Esophagus mucosa (tissue), 1 donor: ENCODE measurements at regions not wholly inside any gene's neighbourhood (a gene's known extent, or its start where the extent isn't known, plus 50 kb on each side); places are given as distances from the start of the nearest gene placed in this dataset.
"Not testable (repeated sequence)": the region's sequence is repeated elsewhere in the genome, so short reads cannot be mapped to it uniquely, and the experiment has no call there.

ENCODE experiments used
- ATAC-seq: fragments of 200-7000 bp; cut with Tn5 transposase; one replicate; pipeline ENCODE4 v1.9.1; 2020
- donor health status: DM: yes; HTN: yes; CAD: no.

DNA sequence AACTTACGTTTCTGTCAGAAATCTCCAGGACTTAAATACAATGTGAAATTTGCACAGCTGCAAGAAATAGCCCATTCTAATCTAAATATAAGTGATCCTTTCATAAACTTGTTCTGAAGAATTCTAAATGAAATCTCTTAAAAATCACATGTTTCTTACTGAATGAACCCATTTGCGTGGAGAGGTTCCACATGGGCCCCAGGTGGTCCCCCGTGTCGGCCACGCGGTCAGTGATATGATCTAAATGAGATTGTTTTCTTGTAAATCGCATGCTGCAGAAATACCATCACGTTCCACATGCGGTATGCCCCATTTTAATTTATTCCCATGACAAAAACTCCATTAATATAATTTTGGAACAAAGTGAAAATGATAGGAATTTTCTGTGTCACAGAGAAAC, 818.9 kb upstream of the SLC35B3 start:
- no peak for ATAC-seq

DNA sequence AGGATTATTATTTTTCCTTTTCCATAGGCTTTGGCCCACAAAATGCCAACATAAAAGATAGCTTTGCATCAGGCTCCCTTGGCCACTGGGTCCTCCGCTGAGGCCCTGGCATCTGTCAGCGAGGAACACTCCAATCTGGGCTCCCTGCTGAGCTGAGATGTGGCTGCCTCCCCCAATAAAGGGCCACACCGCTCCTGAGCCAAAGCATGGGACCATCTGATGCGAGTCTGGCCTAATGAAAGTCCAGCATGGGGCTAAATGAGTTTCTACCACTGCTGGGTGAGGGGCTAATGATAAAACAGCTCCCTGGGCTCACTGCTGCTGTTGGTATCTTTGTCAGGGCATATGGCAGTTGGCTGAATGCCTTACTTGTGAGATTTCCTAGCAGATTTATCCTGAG, 817.5 kb upstream of the SLC35B3 start:
- no peak for ATAC-seq

DNA sequence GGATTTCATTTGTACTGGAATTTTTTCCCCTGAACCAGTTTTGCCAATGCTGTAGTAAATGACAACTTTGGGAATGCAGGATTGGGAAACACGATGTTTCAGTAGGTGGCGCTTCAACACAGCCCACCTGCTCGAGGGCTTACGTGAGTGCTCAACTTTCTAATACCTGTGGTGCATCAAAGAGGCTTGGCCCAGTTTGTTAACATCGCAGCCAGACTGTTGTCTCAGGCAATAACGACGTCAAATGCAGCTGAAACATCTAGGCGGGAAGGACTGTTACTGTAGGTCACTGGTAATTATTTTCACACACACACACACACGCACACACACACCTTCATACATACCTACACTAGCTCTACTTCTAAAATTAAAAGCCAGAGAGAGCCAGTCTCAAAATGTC, 815.5 kb upstream of the SLC35B3 start:
- peak; percentile 63 for ATAC-seq

DNA sequence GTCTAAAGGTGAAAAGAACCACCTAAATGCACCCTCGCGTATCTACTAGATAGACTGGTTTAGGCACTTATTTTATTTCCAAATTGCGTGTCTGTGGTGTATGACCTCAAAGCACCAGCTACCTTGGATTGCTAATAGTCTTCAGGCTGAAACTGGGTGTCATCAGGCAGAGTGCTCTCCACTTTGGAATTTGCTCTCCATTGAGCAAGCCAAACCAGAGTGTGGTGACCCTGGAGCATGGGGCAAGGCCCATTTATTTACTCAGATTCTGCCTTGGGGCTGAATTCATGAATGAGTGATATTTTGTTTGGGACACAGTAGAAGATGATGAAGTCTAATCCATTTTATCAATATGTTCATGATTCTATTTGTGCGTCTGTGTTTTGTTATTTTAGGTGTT, 812.8 kb upstream of the SLC35B3 start:
- ATAC-seq = peak; percentile 42

DNA sequence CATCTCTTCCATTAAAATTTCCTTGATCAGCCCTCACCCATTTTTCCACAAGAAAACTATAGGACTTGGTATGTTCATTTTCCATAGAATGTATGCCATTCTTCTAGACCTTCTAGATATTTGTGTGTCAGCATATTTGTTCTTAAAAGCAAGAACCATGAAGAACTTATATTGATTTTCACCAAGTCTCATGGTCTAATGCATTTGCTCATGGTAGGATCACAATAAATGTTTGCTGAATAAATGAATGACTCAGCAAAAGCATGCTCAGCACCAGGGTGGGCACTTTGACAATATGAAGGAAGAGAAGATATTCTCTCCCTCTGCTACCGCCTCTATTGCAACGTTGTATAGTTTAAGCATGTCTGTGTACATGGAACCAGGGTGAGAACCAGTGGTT, 805.5 kb upstream of the SLC35B3 start:
- no peak for ATAC-seq

DNA sequence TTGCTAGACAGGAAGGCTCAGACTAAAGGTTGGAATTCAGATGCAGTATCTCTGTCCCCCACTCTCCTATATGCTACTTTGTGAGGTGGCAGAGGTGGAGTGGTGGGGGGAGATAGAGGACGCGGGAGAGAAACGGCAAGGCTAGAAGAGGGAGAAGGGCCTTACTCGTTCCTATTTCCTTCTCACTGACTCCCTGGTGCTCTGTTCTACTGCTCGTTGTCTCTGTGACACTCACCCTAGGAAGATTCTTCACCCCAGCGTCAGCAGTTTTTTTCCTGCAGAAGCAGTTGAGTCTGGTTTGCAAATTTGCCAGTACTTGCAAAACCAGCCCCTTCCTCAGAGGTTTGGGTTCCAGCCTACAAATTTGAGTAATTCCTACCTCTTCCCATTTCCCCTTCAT, 801.1 kb upstream of the SLC35B3 start:
- ATAC-seq = no peak

DNA sequence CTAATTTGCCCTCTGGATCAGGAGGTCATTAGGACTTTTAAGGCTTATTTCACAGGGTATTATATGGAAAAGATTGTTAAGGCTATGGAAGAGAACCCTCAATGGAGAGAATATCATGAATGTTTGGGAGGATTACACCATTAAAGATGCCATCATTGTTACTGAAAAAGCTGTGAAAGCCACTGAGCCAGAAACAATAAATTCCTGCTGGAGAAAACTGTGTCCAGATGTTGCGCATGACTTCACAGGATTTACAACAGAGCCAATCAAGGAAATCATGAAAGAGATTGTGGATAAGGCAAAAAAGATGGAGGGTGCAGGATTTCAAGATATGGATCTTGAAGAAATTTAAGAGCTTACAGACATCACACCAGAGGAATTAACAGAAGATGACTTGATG, 798.3 kb upstream of the SLC35B3 start:
- ATAC-seq = no peak

DNA sequence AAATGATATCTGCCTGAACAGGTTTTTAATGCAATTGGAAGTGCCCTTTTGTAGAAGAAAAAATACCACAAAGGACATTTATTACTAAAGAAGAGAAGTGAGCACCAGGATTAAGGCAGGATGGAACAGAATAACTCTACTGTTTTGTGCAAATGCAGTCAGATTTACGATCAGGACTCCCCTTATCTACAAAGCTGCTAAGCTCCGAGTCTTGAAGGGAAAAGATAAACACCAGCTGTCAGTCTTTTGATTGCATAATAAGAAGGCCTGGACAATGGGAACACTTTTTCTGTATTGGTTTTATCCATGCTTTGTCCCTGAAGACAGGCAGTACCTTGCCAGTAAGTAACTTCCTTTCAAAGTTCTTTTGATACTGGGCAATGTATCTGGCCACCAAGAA, 797.9 kb upstream of the SLC35B3 start:
- ATAC-seq = no peak

DNA sequence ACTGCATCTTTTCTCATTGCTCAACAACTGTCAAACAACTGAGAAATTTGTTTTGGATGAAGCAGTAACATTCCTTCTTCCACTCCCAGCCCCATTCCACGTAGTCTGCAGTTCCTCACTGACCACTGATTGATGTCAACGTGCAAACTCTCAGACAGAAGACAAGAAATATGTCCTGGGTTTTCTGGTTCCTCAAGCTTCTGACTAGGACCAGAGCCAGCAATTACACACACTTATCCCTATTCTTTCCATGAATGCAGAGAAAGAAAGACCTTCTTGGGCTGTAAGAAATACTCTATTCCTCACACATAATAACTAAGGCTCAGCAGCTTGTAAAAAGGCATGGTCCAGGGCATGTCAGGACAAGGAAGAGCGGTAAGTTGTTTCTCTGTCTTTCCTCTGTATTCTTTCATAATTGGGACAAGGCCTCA, 790.1 kb upstream of the SLC35B3 start:
- peak; percentile 96 for ATAC-seq

DNA sequence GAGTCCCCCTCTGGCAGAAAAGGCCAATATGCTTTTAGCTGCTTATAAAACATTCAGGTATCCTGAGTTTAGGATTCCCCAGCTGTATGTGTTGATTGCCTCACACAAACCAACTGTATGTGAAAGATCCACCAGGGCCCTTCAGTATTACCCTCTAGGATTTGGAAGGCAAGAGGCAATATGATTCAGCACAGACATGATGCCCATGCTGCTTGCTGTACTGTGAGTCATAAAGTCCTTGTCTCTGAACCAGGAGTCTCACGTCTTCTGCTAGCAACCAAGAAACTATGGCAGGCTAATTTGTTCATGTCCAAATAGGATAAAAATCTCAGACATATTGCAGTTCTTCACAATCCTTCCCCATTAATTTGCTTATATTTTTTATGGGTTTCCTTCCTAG, 789.2 kb upstream of the SLC35B3 start:
- peak; percentile 53 for ATAC-seq

DNA sequence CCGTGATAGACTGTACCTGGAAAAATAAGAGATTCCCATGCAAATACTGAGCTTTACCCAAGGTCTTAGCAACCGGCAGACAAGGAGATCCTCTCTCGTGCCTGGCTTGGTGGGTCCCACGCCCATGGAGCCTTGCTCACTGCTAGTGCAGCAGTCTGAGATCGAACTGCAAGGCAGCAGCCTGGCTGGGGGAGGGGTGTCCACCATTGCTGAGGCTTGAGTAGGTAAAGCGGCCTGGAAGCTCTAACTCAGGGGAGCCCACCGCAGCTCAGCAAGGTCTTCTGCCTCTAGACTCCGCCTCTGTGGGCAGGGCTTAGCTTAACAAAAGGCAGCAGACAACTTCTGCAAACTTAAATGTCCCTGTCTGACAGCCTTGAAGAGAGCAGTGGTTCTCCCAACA, 778.4 kb upstream of the SLC35B3 start:
- ATAC-seq = not testable (repeated sequence)

DNA sequence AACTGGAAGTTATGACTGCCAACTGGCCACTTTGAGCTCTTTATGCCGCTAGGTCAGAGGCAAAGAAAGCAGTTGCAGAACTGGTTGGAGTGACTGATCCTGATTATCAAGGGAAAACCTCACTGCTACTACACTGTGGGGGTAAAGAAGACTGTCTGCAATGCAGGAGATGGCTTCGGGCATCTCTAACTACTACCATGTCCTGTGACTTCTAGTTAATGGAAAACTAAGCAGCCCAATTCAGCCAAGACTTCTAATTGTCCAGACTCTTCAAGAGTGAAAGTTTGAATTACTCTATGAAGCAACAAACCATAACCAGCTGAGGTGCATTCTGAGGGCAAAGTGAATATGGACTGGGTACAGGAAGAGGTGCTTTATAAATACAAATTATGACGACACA, 773.6 kb upstream of the SLC35B3 start:
- ATAC-seq = no peak

DNA sequence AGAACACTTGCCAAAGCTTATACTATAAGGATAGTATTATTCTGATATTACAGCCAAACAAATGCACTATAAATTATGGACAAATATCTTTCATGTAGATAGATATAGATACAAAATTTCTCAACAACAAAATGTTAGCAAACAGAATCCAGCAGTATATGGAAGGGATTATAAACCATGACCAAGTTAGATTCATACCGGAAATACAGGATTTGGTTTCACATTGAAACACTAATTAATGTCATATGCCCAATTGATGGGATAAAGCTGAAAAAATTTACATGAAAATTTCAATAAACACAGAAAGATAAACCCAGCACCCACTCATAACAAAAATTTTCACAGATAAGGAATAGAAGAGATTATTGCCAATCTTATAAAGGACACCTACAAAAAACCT, 770.3 kb upstream of the SLC35B3 start:
- no peak for ATAC-seq

DNA sequence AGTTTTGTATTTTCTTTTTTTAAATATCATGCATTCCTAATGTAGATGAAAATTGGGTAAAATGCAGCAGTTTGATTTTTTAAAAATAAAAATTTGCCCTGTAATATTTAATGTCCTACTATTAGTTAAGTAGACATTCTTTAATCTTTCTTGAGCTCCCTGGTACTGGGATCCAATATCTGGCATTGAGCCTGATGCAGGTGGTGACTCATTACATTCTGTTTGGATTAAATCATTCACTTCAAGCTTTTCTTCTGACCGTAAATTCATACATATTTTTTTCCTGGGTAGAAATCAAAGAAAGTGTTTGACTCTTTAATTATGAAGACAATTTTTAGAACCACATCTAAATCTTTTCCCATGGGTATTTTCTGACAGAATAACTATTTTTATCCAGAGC, 768.8 kb upstream of the SLC35B3 start:
- ATAC-seq = peak; percentile 69

DNA sequence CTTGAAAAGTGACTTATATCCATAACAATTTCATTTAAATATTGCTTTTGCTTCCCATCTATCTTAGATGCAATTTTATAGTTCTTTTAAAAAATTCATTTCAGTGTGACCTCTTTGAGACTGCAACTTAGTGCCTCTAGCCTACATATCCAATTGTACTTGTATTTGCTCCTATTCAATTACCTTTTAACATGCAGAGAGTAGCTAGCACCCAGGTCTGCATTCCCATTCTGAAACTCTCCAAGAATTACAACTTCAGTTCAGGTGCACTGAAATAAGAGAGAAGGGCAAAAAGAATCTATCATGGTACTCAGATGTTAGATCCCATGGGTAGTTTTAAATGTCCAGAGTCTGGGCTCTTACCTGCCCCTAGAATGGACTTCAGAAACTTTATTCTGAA, 765.4 kb upstream of the SLC35B3 start:
- ATAC-seq = no peak

DNA sequence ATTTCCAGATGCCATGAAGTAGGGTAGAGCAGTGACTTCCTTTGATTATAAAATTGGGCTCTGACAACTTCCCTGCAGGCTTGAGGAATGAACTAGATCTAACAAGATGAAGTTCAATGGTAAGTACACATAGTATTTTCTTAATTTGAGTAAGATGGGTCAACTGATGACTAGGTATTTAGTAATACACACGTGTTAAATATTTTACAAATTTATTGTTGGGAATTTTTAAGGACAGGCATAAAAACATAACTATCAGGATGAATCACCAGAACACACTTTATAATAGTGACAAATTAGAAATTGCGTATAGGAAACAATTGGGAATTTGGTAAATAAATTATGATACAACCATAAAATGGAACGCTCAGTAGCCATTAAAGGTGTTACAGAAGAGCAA, 762.4 kb upstream of the SLC35B3 start:
- no peak for ATAC-seq

DNA sequence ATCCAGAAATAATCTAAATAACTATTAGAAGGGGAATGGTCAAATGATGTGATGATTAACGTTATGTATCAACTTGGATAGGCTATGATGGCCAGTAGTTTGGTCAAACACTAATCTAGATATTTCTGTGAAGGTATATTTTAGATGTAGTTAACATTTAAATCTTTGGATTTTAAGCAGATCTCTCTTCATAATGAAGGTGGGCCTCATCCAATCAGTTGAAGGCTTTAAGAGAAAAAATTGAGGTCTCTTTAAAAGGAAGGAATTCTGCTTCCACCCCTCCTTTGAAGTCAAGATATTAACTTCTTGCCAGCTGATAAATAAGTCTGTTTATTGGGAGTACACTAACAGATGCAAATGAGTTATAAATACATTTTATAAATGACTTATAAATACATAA, 760.0 kb upstream of the SLC35B3 start:
- ATAC-seq = no peak

DNA sequence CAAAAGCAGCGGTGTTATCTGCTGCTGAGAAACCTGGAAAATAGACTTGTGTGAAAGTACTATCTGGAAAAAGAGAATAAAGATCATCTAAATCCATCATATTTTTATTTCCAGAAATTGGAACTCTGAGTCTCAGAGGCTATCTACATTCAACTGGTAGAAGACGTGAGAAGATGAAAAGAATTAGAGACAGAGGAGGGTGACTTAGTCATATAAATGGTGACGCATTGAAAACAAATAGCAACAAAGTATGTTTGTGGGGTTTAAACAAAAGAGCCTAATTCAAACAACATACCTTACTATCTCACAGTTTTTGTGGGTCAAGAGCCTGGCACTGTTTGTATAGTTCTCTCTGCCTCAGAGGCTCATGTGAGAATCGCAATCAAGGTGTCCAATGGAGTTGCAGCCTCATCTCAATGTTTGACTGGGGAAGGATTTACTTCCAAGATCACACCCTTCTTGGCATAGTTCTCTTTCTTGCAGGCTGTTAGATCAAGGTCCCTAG, 757.1 kb upstream of the SLC35B3 start:
- no peak for ATAC-seq

DNA sequence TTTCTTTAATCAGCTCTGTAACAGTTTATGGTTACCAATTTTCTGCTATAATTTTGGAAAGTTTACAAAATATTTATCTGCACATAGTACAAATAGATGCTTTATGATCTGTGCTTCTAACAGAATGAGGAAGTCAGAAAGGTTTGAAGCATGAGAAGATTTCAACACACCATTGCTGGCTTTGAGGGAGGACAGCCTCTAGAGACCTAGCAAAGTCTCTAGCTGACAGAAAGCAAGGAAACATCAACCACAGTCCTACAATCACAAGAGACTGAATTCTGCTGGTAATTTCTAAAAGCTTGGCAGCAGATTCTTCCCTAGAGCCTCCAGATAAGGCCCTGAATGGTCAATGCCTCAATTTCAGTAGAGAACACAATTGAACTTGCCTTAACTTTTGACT, 750.8 kb upstream of the SLC35B3 start:
- no peak for ATAC-seq

DNA sequence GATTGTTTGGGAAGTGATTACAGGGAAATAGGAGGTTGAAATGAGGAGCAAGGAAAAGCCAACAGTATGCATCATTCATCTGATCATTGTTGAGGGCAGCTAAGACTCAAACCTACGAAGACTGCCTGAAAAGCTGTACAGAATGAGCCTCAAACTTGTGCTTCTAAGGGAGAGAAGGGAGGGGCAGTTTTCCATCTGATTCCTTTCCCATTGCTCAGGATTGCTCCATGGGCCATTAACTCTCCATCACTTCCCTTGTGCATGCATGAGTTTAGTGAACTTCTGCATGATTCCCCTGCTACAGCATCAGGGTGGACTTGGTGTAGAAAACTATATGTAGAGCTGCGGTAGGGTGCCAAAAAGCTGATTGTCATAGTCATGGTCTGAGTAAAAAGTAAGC, 742.7 kb upstream of the SLC35B3 start:
- no peak for ATAC-seq

DNA sequence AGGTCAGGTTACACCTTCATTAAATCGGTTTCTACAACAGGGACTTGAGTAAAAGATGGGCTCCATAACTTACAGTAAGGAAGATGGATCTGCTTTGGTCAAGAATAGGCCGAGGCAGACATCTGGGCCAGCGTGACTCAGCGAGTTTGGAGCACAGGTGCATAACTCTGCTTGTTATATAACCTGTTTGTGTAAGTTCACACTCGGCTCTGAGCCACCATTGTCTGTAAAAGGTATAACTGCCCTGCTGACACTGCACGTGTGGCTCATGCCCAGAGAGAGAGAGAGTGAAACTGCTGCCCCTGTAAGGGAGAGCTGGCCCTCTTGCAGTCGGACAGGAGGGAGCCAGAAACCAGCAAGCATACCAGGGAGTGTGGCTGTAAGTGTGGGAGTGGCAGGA, 737.9 kb upstream of the SLC35B3 start:
- ATAC-seq = no peak

DNA sequence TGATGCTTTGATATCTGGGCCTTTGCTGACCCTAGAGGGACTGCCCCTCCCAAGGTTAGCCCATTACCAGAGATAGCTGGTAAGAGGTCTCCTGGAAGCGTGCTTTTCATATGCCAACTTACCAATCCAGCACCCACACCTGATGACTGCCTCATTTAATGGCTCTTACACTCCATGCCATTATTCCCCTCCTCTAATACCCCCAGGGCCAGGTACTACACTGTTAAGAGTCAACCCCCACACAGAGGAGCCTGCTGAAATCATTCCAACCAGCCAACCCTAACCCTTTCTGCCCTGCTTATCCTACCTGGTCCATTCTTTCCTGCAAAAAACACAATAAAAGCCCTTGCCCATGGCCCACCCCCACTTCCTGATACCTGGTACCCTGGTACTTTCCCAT, 736.8 kb upstream of the SLC35B3 start:
- no peak for ATAC-seq

DNA sequence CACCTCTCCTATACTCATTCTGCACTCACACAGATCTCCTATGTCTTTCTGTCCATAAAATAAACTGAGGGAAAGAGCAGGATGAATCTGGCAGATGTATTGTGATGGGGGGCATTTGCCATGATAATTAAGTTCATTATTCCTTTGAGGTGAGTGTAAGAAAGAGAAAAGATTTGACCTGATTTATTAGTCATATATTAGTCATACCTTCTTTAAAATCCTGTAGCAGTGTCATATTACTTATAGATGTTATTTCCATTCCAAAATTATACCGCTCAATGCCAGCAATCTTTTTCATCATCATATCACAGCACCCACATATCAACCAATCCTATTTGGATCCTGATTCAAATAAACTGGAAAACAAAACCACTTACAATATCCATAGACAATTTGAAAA, 733.3 kb upstream of the SLC35B3 start:
- no peak for ATAC-seq

DNA sequence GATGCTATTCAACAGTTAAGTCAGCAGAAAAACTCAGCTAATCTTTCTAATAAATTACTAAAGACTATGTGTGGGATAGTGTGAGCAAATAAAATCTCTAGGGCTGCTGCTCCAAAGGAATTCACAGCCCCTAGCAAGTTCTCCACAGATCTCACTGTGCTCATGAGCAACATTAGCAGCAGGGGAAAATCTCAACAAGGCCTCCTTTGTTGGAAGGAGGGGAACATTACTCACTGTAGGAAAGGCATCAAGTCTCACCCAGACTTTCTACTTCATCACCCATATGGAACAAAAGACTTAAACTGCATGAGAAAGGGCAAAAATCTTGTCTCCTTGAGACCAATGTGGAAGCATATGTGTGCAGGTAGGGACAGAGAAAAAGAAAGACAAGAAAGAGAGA, 726.4 kb upstream of the SLC35B3 start:
- no peak for ATAC-seq

DNA sequence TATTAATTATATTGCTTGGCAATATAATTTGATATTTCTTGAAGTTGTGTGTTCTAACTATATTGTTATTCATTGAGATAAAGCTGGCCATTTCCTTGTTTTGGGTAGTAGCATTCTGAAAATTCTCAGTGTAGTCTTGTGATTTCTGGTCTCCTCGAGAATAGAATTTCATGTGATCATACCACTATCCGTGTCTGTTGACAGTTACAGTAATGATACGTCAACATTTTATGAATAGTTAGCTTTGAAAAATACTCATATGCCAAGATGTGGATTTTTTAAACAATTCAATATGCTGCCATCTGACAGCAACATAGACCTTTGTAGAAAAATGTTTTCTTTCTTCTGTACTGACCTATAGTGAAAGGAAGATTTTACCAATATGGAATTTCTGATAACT, 723.7 kb upstream of the SLC35B3 start:
- no peak for ATAC-seq

DNA sequence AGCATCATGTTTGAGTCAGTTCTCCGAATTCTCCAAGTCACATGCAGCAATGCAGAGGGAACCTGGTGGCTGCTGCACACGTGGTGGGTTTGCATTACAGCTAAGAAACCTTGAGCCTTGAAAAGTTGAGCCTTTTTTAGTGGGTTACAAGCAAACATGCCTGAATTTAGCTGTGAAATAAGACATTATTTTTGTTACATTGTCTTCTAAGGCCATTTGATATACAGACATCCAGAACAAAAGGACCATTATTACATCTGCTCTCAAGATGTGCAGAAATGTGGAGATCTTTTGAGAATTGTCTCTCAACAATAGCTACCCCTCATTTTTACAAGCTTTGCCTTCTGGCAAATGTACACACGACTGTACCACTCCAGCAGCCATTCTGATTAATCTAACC, 720.5 kb upstream of the SLC35B3 start:
- ATAC-seq = no peak
